Peyer's patch (tissue), 4 donors: ENCODE measurements at regions not wholly inside any gene's neighbourhood (a gene's known extent, or its start where the extent isn't known, plus 50 kb on each side); places are given as distances from the start of the nearest gene placed in this dataset.

Experiments
- DNase-seq, 3 donors: peaks; one replicate each; pipeline ENCODE4 v3.0.0-alpha.2; 2017 to 2019
- H3K27ac ChIP-seq, 4 donors: fragments of 200-600 bp; sonication (generic); one replicate each; pipeline ENCODE4 v1.5.1; 2016 to 2019
- H3K27me3 ChIP-seq, 2 donors: fragments of 200-600 bp; sonication (generic); one replicate each; pipeline ENCODE4 v1.5.1; 2019
- H3K36me3 ChIP-seq, 3 donors: fragments of 200-600 bp; sonication (generic); one replicate each; pipeline ENCODE4 v1.5.1; 2016 to 2019
- H3K4me1 ChIP-seq, 4 donors: fragments of 200-600 bp; sonication (generic); one replicate each; pipeline ENCODE4 v1.5.1; 2016 to 2019
- H3K4me3 ChIP-seq, 4 donors: fragments of 200-600 bp; sonication (generic); 1 replicate in 3 of 4; 2 replicates in 1 of 4; pipeline ENCODE4 v1.5.1; 2016 to 2019; ENCODE audit warnings: mild to moderate bottlenecking in 1 of 4
- H3K9me3 ChIP-seq, 4 donors: fragments of 200-600 bp; sonication (generic); one replicate each; pipeline ENCODE4 v1.5.1; 2016 to 2019; ENCODE audit warnings: mild to moderate bottlenecking in 1 of 4
- POLR2A ChIP-seq, 2 donors: fragments of 450-650 bp; IDR thresholded peaks; one replicate each; pipeline ENCODE4 v1.5.1; 2017; ENCODE audit warnings: antibody characterized with exemption in 2 of 2, mild to moderate bottlenecking in 2 of 2, moderate library complexity in 2 of 2
- TF ChIP-seq, protein P1 (sequence below), 6 experiments: fragments of 450-650 bp in 4 of 6; fragments of 200-600 bp in 2 of 6; sonication (generic) in 1 of 6; IDR thresholded peaks; one replicate each; pipeline ENCODE4 v1.5.1; 2017 to 2019; ENCODE audit warnings: antibody characterized with exemption in 6 of 6, mild to moderate bottlenecking in 3 of 6, moderate library complexity in 1 of 6

- Histone ChIP-seq H3K4me1 (no peaks in the 10 kb centered on the region), H3K9me3 (no peaks in the 10 kb centered on the region), H3K27me3 (no peaks in the 10 kb centered on the region), H3K4me3 (no peak overlapping the region), H3K27ac (no peak overlapping the region), H3K36me3 (no peaks in the 10 kb centered on the region)
- DNase-seq = no peak
- TF ChIP-seq, protein P1, sequence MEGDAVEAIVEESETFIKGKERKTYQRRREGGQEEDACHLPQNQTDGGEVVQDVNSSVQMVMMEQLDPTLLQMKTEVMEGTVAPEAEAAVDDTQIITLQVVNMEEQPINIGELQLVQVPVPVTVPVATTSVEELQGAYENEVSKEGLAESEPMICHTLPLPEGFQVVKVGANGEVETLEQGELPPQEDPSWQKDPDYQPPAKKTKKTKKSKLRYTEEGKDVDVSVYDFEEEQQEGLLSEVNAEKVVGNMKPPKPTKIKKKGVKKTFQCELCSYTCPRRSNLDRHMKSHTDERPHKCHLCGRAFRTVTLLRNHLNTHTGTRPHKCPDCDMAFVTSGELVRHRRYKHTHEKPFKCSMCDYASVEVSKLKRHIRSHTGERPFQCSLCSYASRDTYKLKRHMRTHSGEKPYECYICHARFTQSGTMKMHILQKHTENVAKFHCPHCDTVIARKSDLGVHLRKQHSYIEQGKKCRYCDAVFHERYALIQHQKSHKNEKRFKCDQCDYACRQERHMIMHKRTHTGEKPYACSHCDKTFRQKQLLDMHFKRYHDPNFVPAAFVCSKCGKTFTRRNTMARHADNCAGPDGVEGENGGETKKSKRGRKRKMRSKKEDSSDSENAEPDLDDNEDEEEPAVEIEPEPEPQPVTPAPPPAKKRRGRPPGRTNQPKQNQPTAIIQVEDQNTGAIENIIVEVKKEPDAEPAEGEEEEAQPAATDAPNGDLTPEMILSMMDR (IDR thresholded peaks at IDR 0.05) = no peak
- no peak for TF ChIP-seq POLR2A (IDR thresholded peaks at IDR 0.05)
Observed at GRCh38 chr6:91695221-91695620, 1108.3 kb upstream of the MAP3K7 start.

- no peak overlapping the region for H3K27ac ChIP-seq
- H3K27me3 ChIP-seq = no peaks in the 10 kb centered on the region
- H3K4me3 ChIP-seq = no peak overlapping the region
- H3K36me3 ChIP-seq = no peaks in the 10 kb centered on the region
- no peak for DNase-seq
- no peaks in the 10 kb centered on the region for H3K4me1 ChIP-seq
- H3K9me3 ChIP-seq = no peaks in the 10 kb centered on the region
- TF ChIP-seq POLR2A (IDR thresholded peaks at IDR 0.05) = no peak
- TF ChIP-seq, protein P1 (IDR thresholded peaks at IDR 0.05) = no peak
Observed at GRCh38 chr6:91694016-91694654, 1107.3 kb upstream of the MAP3K7 start.

- DNase-seq = no peak
- Histone ChIP-seq H3K4me3 (no peak overlapping the region), H3K27me3 (no peaks in the 10 kb centered on the region), H3K36me3 (no peaks in the 10 kb centered on the region), H3K9me3 (no peaks in the 10 kb centered on the region), H3K27ac (no peak overlapping the region), H3K4me1 (no peaks in the 10 kb centered on the region)
- no peak for TF ChIP-seq POLR2A (IDR thresholded peaks at IDR 0.05)
- TF ChIP-seq, protein P1 (IDR thresholded peaks at IDR 0.05) = no peak
Observed at GRCh38 chr6:91691449-91691848, 1104.6 kb upstream of the MAP3K7 start.

- no peak for DNase-seq
- TF ChIP-seq, protein P1 (IDR thresholded peaks at IDR 0.05) = no peak
- TF ChIP-seq POLR2A (IDR thresholded peaks at IDR 0.05) = no peak
Observed at GRCh38 chr6:91683240-91683639, 1096.4 kb upstream of the MAP3K7 start.

DNA sequence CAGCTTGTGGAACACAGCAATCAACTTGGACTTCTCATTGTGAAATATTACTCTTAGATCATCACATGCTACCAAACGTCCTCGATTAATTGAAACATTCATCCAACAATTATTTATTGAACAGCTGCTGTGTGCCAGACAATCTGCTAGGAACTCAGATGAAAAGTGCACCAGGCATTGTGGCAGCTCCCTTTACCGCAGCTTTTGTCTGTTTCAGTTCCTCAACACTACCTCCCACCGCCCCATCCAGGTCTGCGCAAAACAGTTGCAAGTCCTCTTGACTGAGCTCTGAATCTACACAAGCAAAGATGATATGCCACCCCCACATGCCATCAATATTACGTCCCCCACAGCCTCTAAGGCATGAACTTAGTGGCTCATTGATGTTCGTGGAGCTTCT is 1094.4 kb upstream of the MAP3K7 start:
- no peak overlapping the region for H3K4me3 ChIP-seq
- no peaks in the 10 kb centered on the region for H3K36me3 ChIP-seq
- TF ChIP-seq, protein P1 (IDR thresholded peaks at IDR 0.05) = no peak
- TF ChIP-seq POLR2A (IDR thresholded peaks at IDR 0.05) = no peak
- H3K9me3 ChIP-seq = no peaks in the 10 kb centered on the region
- no peak for DNase-seq
- no peaks in the 10 kb centered on the region for H3K4me1 ChIP-seq
- no peak overlapping the region for H3K27ac ChIP-seq
- H3K27me3 ChIP-seq = no peaks in the 10 kb centered on the region

More at GRCh38 chr6:91683240-91683639, 1096.4 kb upstream of the MAP3K7 start:
- Histone ChIP-seq H3K27ac (no peak overlapping the region), H3K36me3 (no peaks in the 10 kb centered on the region), H3K4me1 (no peaks in the 10 kb centered on the region), H3K27me3 (no peaks in the 10 kb centered on the region), H3K4me3 (no peak overlapping the region), H3K9me3 (no peaks in the 10 kb centered on the region)
